Progenitor cell of endocrine pancreas (in vitro differentiated cells): ENCODE measurements at regions not wholly inside any gene's neighbourhood (a gene's known extent, or its start where the extent isn't known, plus 50 kb on each side); places are given as distances from the start of the nearest gene placed in this dataset.

Experiments used
- DNase-seq: peaks from one replicate; pipeline ENCODE4 v3.0.0; 2021; ENCODE audit warnings: low spot score; ENCODE audit not compliant: unreplicated experiment
- H3K27ac Mint-ChIP-seq: 2 replicates; pipeline ENCODE4 v1.8.0; 2021; ENCODE audit warnings: mild to moderate bottlenecking, moderate library complexity, mixed read lengths
- H3K27me3 Mint-ChIP-seq: 2 replicates; pipeline ENCODE4 v1.8.0; 2021; ENCODE audit warnings: mixed read lengths
- H3K36me3 Mint-ChIP-seq: 2 replicates; pipeline ENCODE4 v1.8.0; 2022; ENCODE audit warnings: mixed read lengths; ENCODE audit not compliant: insufficient read depth
- H3K4me1 Mint-ChIP-seq: 2 replicates; pipeline ENCODE4 v1.8.0; 2021; ENCODE audit warnings: low read depth, mixed read lengths
- H3K4me3 Mint-ChIP-seq: 2 replicates; pipeline ENCODE4 v1.8.0; 2021; ENCODE audit warnings: low read depth, mild to moderate bottlenecking, moderate library complexity, mixed read lengths
- H3K9me3 Mint-ChIP-seq: 2 replicates; pipeline ENCODE4 v1.8.0; 2021; ENCODE audit warnings: low read depth, mixed read lengths
- TF ChIP-seq, protein P1 (sequence below): fragments of 200-600 bp; sonication (generic); IDR thresholded peaks from one replicate; pipeline ENCODE4 v1.5.0; 2021; ENCODE audit warnings: antibody characterized with exemption, mild to moderate bottlenecking; ENCODE audit not compliant: unreplicated experiment

GRCh38 chr18:43543236-43543635 is 265.9 kb upstream of the SYT4 start:
- Mint-ChIP-seq H3K4me1 (no peaks in the 10 kb centered on the region), H3K27ac (no peak overlapping the region), H3K27me3 (no peaks in the 10 kb centered on the region), H3K36me3 (no peaks in the 10 kb centered on the region), H3K4me3 (no peak overlapping the region), H3K9me3 (peaks cover 3% of the 10 kb centered on the region)
- TF ChIP-seq, protein P1, sequence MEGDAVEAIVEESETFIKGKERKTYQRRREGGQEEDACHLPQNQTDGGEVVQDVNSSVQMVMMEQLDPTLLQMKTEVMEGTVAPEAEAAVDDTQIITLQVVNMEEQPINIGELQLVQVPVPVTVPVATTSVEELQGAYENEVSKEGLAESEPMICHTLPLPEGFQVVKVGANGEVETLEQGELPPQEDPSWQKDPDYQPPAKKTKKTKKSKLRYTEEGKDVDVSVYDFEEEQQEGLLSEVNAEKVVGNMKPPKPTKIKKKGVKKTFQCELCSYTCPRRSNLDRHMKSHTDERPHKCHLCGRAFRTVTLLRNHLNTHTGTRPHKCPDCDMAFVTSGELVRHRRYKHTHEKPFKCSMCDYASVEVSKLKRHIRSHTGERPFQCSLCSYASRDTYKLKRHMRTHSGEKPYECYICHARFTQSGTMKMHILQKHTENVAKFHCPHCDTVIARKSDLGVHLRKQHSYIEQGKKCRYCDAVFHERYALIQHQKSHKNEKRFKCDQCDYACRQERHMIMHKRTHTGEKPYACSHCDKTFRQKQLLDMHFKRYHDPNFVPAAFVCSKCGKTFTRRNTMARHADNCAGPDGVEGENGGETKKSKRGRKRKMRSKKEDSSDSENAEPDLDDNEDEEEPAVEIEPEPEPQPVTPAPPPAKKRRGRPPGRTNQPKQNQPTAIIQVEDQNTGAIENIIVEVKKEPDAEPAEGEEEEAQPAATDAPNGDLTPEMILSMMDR: no peak
- no peak for DNase-seq

DNA sequence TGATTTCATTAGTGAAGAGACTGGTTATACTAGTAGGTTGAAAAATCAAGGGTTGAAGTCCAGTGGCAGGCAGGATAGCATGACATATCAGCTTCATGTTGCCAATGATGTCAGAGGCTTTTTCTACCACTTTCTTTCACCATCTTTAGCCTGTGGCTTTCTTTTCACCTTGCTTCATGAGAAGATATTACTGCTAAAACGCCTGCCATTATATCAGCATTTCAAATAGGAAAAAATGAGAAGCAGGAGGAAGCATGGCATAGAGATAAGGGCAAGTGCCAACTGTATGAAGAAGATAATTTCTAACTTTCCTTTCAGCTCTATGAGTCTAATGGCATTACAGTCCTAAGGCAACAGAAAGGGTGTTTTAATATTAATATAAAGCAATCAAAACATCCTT is 270.2 kb upstream of the SYT4 start:
- TF ChIP-seq, protein P1: no peak
- no peak overlapping the region for H3K4me3 Mint-ChIP-seq
- H3K9me3 Mint-ChIP-seq: peaks cover 22% of the 10 kb centered on the region
- H3K27ac Mint-ChIP-seq: no peak overlapping the region
- no peaks in the 10 kb centered on the region for H3K27me3 Mint-ChIP-seq
- no peak for DNase-seq
- no peaks in the 10 kb centered on the region for H3K4me1 Mint-ChIP-seq
- H3K36me3 Mint-ChIP-seq: no peaks in the 10 kb centered on the region

- TF ChIP-seq, protein P1: no peak
- no peak for DNase-seq
- H3K27me3 Mint-ChIP-seq: peaks cover 3% of the 10 kb centered on the region
- peaks cover 2% of the 10 kb centered on the region for H3K36me3 Mint-ChIP-seq
- no peak overlapping the region for H3K4me3 Mint-ChIP-seq
- no peak overlapping the region for H3K27ac Mint-ChIP-seq
- peaks cover 1% of the 10 kb centered on the region for H3K4me1 Mint-ChIP-seq
- peaks cover 16% of the 10 kb centered on the region for H3K9me3 Mint-ChIP-seq
Measured at GRCh38 chr18:43559507-43559906, 282.2 kb upstream of the SYT4 start.

- Mint-ChIP-seq H3K27ac (no peak overlapping the region), H3K4me1 (peaks cover 4% of the 10 kb centered on the region), H3K36me3 (no peaks in the 10 kb centered on the region), H3K9me3 (peaks cover under 1% of the 10 kb centered on the region), H3K4me3 (no peak overlapping the region), H3K27me3 (peaks cover 13% of the 10 kb centered on the region)
- DNase-seq: no peak
- TF ChIP-seq, protein P1: peak; percentile 74
Measured at GRCh38 chr18:43563780-43564179, 286.5 kb upstream of the SYT4 start.

GRCh38 chr18:43570593-43570992 is 293.3 kb upstream of the SYT4 start:
- Mint-ChIP-seq H3K4me3 (no peak overlapping the region), H3K27ac (no peak overlapping the region), H3K9me3 (no peaks in the 10 kb centered on the region), H3K36me3 (no peaks in the 10 kb centered on the region), H3K27me3 (peaks cover 19% of the 10 kb centered on the region), H3K4me1 (peaks cover 3% of the 10 kb centered on the region)
- TF ChIP-seq, protein P1: no peak
- DNase-seq: no peak
